ENCODE measurements at regions not wholly inside any gene's neighbourhood (a gene's known extent, or its start where the extent isn't known, plus 50 kb on each side); places are given as distances from the start of the nearest gene placed in this dataset.

DNA sequence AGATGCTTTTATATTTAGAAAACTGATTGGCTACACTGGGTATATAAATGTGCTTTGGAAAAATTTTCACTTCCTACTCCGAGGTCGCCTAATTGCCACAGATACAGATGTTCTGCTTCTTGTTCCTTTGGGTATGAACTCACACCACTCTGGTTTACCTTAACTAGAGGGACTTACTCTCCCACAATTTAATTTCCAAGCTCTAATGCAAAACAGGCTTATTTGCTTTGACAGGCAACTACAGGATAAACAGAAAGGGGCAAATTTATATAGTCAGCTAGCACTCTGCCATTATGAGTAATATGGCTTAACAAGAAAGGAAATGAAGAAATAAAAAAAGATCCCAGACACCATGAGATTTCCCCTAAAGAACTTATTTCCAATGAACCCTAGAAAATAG lies 156.9 kb upstream of the ZFP64 start:
- TF ChIP-seq, protein P1, sequence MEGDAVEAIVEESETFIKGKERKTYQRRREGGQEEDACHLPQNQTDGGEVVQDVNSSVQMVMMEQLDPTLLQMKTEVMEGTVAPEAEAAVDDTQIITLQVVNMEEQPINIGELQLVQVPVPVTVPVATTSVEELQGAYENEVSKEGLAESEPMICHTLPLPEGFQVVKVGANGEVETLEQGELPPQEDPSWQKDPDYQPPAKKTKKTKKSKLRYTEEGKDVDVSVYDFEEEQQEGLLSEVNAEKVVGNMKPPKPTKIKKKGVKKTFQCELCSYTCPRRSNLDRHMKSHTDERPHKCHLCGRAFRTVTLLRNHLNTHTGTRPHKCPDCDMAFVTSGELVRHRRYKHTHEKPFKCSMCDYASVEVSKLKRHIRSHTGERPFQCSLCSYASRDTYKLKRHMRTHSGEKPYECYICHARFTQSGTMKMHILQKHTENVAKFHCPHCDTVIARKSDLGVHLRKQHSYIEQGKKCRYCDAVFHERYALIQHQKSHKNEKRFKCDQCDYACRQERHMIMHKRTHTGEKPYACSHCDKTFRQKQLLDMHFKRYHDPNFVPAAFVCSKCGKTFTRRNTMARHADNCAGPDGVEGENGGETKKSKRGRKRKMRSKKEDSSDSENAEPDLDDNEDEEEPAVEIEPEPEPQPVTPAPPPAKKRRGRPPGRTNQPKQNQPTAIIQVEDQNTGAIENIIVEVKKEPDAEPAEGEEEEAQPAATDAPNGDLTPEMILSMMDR (IDR thresholded peaks at IDR 0.05; ENCODE audit: borderline replicate concordance, extremely low read depth, low read length, poor library complexity, severe bottlenecking): no peak
- TF ChIP-seq EZH2 (IDR thresholded peaks at IDR 0.05; ENCODE audit: borderline replicate concordance, low read depth, low read length, severe bottlenecking): no peak
